ENCODE measurements at regions not wholly inside any gene's neighbourhood (a gene's known extent, or its start where the extent isn't known, plus 50 kb on each side); places are given as distances from the start of the nearest gene placed in this dataset.

- no peak for TF ChIP-seq EZH2phosphoT487 (IDR thresholded peaks at IDR 0.05; ENCODE audit: unreplicated experiment)
- no peak for TF ChIP-seq CTCF (conservative IDR thresholded peaks at IDR 0.05; ENCODE audit: low read depth in 2 of 2)
- TF ChIP-seq EZH2 (IDR thresholded peaks at IDR 0.05; ENCODE audit: low read depth, unreplicated experiment) = no peak
- no peak for TF ChIP-seq POLR2AphosphoS5 (IDR thresholded peaks at IDR 0.05; ENCODE audit: low read depth)
Observed at GRCh38 chr5:50574121-50574520, 92.3 kb upstream of the PARP8 start.
